RWPE2 (cell line): ENCODE measurements at regions not wholly inside any gene's neighbourhood (a gene's known extent, or its start where the extent isn't known, plus 50 kb on each side); places are given as distances from the start of the nearest gene placed in this dataset.

ENCODE experiments used
- ATAC-seq: fragments of 200-7000 bp; cut with Tn5 transposase; 3 replicates; pipeline ENCODE4 v1.9.1; 2021; ENCODE audit warnings: low read depth
- DNase-seq: peaks from one replicate; pipeline ENCODE4 v3.0.0-alpha.2; 2020; ENCODE audit warnings: low spot score
- H3K27ac ChIP-seq: fragments of 450-650 bp; 2 replicates; pipeline ENCODE4 v1.5.1; 2017; ENCODE audit warnings: mild to moderate bottlenecking; ENCODE audit not compliant: poor library complexity, severe bottlenecking
- H3K27me3 ChIP-seq: fragments of 250-450 bp; sonication (Bioruptor Pico); 2 replicates; pipeline ENCODE4 v1.5.1; 2021; ENCODE audit warnings: mild to moderate bottlenecking, moderate library complexity; ENCODE audit not compliant: insufficient read depth, poor library complexity, severe bottlenecking
- H3K36me3 ChIP-seq: fragments of 250-450 bp; sonication (Bioruptor Pico); 2 replicates; pipeline ENCODE4 v1.5.1; 2020; ENCODE audit warnings: low read depth, mild to moderate bottlenecking, moderate library complexity
- H3K4me1 ChIP-seq: fragments of 250-450 bp; sonication (Bioruptor Pico); 2 replicates; pipeline ENCODE4 v1.5.1; 2021; ENCODE audit warnings: mild to moderate bottlenecking, moderate library complexity; ENCODE audit not compliant: insufficient read depth, poor library complexity, severe bottlenecking
- H3K4me3 ChIP-seq: fragments of 250-450 bp; sonication (Bioruptor Pico); 2 replicates; pipeline ENCODE4 v1.5.1; 2021; ENCODE audit warnings: mild to moderate bottlenecking, moderate library complexity; ENCODE audit not compliant: severe bottlenecking
- H3K9me3 ChIP-seq: fragments of 250-450 bp; sonication (Bioruptor Pico); 2 replicates; pipeline ENCODE4 v1.5.1; 2021; ENCODE audit warnings: mild to moderate bottlenecking, moderate library complexity; ENCODE audit not compliant: severe bottlenecking
- TF ChIP-seq, protein P1 (sequence below): fragments of 450-650 bp; IDR thresholded peaks from one replicate; pipeline ENCODE4 v1.5.1; 2017; ENCODE audit warnings: mild to moderate bottlenecking, moderate library complexity; ENCODE audit not compliant: poor library complexity, severe bottlenecking

DNA sequence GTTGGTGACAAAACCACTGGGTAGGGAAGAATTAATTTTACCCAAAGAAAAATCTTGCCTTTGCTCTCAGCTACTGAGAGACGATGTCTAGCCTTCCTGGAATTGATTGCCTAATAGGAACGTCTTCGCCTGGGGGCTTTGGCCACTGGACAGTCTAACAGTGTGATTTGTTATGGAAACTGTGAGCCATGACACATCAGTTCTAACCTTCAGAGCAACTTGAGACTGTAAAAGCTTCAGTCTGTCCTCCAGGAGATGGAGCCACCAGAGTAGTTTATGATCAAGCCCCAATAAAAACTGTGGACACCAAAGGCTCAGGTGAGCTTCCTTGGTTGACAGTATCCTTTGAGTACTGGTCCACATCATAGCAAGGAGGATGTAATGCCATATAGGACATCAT lies 235.8 kb upstream of the TMCO5A start:
- Histone ChIP-seq H3K4me1 (no peaks in the 10 kb centered on the region), H3K9me3 (no peaks in the 10 kb centered on the region), H3K4me3 (no peak overlapping the region), H3K27me3 (peaks cover 47% of the 10 kb centered on the region), H3K27ac (no peak overlapping the region), H3K36me3 (no peaks in the 10 kb centered on the region)
- peak; percentile 41; the same call in 1 of the 3 replicates for ATAC-seq
- DNase-seq = no peak
- TF ChIP-seq, protein P1, sequence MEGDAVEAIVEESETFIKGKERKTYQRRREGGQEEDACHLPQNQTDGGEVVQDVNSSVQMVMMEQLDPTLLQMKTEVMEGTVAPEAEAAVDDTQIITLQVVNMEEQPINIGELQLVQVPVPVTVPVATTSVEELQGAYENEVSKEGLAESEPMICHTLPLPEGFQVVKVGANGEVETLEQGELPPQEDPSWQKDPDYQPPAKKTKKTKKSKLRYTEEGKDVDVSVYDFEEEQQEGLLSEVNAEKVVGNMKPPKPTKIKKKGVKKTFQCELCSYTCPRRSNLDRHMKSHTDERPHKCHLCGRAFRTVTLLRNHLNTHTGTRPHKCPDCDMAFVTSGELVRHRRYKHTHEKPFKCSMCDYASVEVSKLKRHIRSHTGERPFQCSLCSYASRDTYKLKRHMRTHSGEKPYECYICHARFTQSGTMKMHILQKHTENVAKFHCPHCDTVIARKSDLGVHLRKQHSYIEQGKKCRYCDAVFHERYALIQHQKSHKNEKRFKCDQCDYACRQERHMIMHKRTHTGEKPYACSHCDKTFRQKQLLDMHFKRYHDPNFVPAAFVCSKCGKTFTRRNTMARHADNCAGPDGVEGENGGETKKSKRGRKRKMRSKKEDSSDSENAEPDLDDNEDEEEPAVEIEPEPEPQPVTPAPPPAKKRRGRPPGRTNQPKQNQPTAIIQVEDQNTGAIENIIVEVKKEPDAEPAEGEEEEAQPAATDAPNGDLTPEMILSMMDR = no peak

DNA sequence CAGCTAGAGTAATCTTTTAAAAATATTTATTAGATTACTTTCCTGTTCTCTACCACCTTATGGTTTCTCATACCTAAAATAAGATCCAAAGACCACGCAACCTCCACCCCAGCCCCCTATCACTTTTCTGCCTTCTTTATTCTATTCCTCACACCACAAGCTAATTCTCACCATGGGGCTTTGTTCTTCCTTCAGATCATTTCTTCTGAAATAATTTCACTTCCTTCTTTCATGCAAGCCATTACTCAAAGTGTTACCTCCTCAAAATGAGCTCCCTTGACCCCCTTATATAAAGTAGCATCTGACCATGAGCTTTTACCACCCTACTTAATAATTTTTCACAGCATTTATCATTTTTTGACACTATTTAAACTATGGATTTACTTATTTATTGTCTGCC lies 233.2 kb upstream of the TMCO5A start:
- Histone ChIP-seq H3K27me3 (peaks cover 31% of the 10 kb centered on the region), H3K27ac (no peak overlapping the region), H3K36me3 (no peaks in the 10 kb centered on the region), H3K4me1 (no peaks in the 10 kb centered on the region), H3K9me3 (no peaks in the 10 kb centered on the region), H3K4me3 (no peak overlapping the region)
- DNase-seq = no peak
- TF ChIP-seq, protein P1 = no peak
- no peak for ATAC-seq

DNA sequence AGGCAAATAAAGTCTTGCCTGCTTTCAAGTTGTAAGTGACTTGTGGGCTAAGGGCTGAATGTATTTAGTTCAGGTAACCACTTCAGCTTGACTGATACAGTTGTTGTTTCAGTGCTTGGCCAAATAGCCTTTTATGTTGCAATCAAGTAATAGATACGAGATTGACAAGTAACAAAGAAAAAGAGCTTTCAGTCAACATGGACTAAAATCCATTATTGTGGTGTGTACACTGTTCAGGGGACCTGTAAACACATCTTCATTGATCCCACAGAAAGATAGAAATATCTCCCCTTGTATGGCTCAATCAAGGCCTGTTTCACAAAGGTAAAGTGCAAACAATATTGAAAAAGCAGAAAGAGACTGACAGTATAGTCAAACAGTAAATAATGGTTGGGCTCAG lies 224.8 kb upstream of the TMCO5A start:
- Histone ChIP-seq H3K4me3 (no peak overlapping the region), H3K27me3 (peaks cover 40% of the 10 kb centered on the region), H3K9me3 (no peaks in the 10 kb centered on the region), H3K36me3 (no peaks in the 10 kb centered on the region), H3K4me1 (no peaks in the 10 kb centered on the region), H3K27ac (no peak overlapping the region)
- TF ChIP-seq, protein P1 = no peak
- DNase-seq (no peak), ATAC-seq (no peak)

DNA sequence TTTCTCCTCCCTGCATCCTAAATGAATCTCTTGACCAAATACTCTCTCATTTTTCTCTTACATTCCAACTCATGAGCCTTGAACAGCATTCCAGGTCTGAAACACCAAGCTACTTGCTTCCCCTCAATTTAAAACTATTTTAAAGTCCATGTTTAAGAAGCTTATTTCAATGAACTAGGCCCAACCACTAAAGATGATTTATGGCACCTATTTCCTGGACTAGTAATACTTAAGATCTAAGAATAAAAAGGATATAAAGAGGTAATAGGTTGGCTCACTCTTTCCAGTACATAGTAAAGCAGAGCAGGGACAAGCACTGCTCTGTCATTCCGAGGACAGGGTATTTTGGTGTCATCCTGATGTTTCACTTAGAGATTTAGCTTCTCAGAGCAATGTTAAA lies 219.3 kb upstream of the TMCO5A start:
- TF ChIP-seq, protein P1 = no peak
- H3K36me3 ChIP-seq = no peaks in the 10 kb centered on the region
- ATAC-seq (no peak), DNase-seq (no peak)
- H3K9me3 ChIP-seq = no peaks in the 10 kb centered on the region
- H3K4me1 ChIP-seq = no peaks in the 10 kb centered on the region
- no peak overlapping the region for H3K4me3 ChIP-seq
- H3K27ac ChIP-seq = no peak overlapping the region
- H3K27me3 ChIP-seq = peaks cover 6% of the 10 kb centered on the region

DNA sequence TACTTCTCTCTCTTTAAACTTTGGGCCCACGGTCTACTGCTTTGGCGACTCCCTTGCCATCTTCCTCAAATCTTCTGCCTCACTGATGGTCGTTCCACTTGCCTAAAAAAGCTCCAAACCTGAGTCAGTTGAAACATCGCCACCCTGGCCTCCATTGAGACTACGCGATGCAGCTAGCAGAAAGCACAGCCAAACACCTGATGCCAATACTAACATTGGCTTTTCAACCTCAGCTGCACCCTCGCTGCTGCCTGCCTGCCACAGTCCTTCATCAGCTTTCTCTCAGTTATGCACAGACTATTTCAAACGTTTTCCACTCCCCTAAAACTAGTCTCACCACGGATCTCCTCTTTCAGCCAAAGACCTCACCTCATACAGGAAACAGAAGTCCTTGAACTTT lies 214.2 kb upstream of the TMCO5A start:
- Histone ChIP-seq H3K4me1 (no peaks in the 10 kb centered on the region), H3K27ac (no peak overlapping the region), H3K36me3 (no peaks in the 10 kb centered on the region), H3K4me3 (no peak overlapping the region), H3K9me3 (no peaks in the 10 kb centered on the region), H3K27me3 (no peaks in the 10 kb centered on the region)
- TF ChIP-seq, protein P1 = no peak
- no peak for DNase-seq
- ATAC-seq = no peak
